ENCODE measurements at regions not wholly inside any gene's neighbourhood (a gene's known extent, or its start where the extent isn't known, plus 50 kb on each side); places are given as distances from the start of the nearest gene placed in this dataset.
"Not testable (repeated sequence)": the region's sequence is repeated elsewhere in the genome, so short reads cannot be mapped to it uniquely, and the experiment has no call there.

DNA sequence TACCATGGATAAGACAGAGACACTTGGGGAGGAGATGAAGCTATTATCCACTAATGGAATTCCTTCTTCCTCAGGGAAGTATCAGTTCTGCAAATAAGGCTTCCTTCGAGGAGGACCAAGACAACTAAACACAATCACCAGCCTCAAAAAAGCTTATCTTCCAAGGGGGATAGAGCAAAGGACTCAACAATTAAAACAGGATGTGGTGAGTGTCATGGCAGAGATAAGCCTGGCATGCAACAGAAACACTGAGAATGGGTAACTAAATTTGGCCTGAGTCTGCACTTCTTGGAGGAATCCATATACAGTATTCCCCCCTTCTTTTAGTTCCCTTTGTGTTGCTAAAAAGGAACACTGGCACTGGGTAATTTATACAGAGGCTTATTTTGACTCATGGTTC lies 1285.2 kb downstream of the GATA3 start:
- no peaks in the 10 kb centered on the region for H3K9me3 ChIP-seq (ENCODE audit: low read depth)
- H3K79me2 ChIP-seq (ENCODE audit: low read depth) = no peaks in the 10 kb centered on the region
- peaks cover 8% of the 10 kb centered on the region for H3K4me1 ChIP-seq
- Mint-ChIP-seq H3K4me1 (no peaks in the 10 kb centered on the region), H3K4me3 (no peak overlapping the region), H3K27me3 (ENCODE audit: insufficient read depth, low read depth) (no peaks in the 10 kb centered on the region), H3K9me3 (no peaks in the 10 kb centered on the region), H3K36me3 (no peaks in the 10 kb centered on the region), H3K27ac (no peak overlapping the region)
- H3K27me3 ChIP-seq = no peaks in the 10 kb centered on the region
- no peak overlapping the region for H2AFZ ChIP-seq (replicated peaks)
- no peak for DNase-seq (ENCODE audit: low spot score)
- H3K36me3 ChIP-seq = no peaks in the 10 kb centered on the region
- no peak overlapping the region for H3K4me2 ChIP-seq
- H3K27ac ChIP-seq = no peak overlapping the region
- no peak overlapping the region for H3K4me3 ChIP-seq
- H4K20me1 ChIP-seq (ENCODE audit: low read depth) = no peaks in the 10 kb centered on the region
- H3F3A ChIP-seq (ENCODE audit: low read depth) = no peaks in the 10 kb centered on the region
- no peak overlapping the region for H3K9ac ChIP-seq
- TF ChIP-seq EZH2phosphoT487 (IDR thresholded peaks at IDR 0.05) (no peak), EZH2 (IDR thresholded peaks at IDR 0.05) (no peak)
- TF ChIP-seq, protein P1, sequence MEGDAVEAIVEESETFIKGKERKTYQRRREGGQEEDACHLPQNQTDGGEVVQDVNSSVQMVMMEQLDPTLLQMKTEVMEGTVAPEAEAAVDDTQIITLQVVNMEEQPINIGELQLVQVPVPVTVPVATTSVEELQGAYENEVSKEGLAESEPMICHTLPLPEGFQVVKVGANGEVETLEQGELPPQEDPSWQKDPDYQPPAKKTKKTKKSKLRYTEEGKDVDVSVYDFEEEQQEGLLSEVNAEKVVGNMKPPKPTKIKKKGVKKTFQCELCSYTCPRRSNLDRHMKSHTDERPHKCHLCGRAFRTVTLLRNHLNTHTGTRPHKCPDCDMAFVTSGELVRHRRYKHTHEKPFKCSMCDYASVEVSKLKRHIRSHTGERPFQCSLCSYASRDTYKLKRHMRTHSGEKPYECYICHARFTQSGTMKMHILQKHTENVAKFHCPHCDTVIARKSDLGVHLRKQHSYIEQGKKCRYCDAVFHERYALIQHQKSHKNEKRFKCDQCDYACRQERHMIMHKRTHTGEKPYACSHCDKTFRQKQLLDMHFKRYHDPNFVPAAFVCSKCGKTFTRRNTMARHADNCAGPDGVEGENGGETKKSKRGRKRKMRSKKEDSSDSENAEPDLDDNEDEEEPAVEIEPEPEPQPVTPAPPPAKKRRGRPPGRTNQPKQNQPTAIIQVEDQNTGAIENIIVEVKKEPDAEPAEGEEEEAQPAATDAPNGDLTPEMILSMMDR (IDR thresholded peaks at IDR 0.05) = no peak

DNA sequence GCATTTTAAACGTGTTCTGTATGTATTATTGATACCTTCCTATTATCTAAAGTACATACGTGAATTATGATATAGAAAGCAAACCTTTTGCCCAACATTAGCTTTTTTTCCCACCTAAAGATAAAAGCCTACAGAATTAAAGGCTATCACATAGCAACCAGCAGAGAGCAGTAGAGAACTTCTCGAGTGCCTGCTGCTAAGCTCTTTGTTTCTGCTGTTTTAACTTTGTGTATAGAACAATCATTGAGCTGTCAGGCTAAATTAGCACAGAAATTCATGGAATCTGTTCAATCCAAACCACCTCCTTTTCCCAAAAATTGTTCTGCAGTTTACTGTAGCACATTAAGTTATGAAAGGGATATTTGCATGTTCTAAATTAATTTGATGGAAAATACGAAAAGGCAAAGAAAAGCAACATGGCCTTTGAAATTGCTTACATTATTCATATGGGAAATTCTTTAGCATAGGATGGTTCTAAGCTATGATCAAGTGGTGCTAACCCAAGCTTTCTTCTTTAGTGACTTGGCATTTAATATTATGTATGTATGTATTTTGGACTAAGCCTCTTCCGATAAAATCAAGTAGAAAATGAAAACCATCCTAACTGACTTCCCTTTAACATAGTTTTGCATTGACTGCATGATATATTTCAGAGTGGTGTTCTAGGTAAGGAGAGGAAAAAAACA lies 1288.5 kb downstream of the GATA3 start:
- TF ChIP-seq, protein P1 (IDR thresholded peaks at IDR 0.05) = peak; percentile 91
- TF ChIP-seq EZH2 (IDR thresholded peaks at IDR 0.05) = no peak
- TF ChIP-seq EZH2phosphoT487 (IDR thresholded peaks at IDR 0.05) = no peak
- Histone ChIP-seq H2AFZ (replicated peaks) (no peak overlapping the region), H3K4me1 (peaks cover 8% of the 10 kb centered on the region)

DNA sequence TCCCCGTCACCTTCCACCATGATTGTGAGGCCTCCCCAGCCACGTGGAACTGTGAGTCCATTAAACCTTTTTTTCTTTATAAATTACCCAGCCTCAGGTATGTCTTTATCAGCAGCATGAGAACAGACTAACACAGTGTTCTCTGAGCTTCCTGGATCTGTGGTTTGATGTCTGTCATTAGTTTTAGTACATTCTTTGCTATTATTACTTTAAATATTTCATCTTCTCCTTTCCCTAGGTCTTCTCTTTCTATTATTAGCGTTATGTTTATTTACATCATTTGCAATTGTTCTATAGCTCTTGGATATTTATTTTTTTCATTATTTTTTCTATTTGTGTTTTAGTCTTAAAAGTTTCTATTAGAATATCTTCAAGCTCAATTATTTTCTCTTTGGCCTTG lies 1293.4 kb downstream of the GATA3 start:
- H3K9ac ChIP-seq; H3F3A ChIP-seq (ENCODE audit: low read depth); H3K9me3 ChIP-seq (ENCODE audit: low read depth); H2AFZ ChIP-seq (replicated peaks); H3K36me3 ChIP-seq; H3K27me3 ChIP-seq; H3K27ac Mint-ChIP-seq; H3K27me3 Mint-ChIP-seq (ENCODE audit: insufficient read depth, low read depth); H3K79me2 ChIP-seq (ENCODE audit: low read depth); H3K4me1 ChIP-seq; H3K4me3 Mint-ChIP-seq; H3K4me1 Mint-ChIP-seq; DNase-seq (ENCODE audit: low spot score); H3K4me2 ChIP-seq; H3K27ac ChIP-seq; H3K4me3 ChIP-seq; H4K20me1 ChIP-seq (ENCODE audit: low read depth); H3K36me3 Mint-ChIP-seq: not testable (repeated sequence)
- H3K9me3 Mint-ChIP-seq = peaks cover 15% of the 10 kb centered on the region

More for the DNA sequence above, 1288.5 kb downstream of the GATA3 start:
- Histone ChIP-seq H3F3A (ENCODE audit: low read depth) (no peaks in the 10 kb centered on the region), H3K79me2 (ENCODE audit: low read depth) (no peaks in the 10 kb centered on the region), H3K27me3 (no peaks in the 10 kb centered on the region), H3K4me3 (no peak overlapping the region), H3K9ac (no peak overlapping the region), H4K20me1 (ENCODE audit: low read depth) (no peaks in the 10 kb centered on the region), H3K4me2 (no peak overlapping the region), H3K27ac (no peak overlapping the region), H3K36me3 (no peaks in the 10 kb centered on the region), H3K9me3 (ENCODE audit: low read depth) (no peaks in the 10 kb centered on the region)
- Mint-ChIP-seq H3K27ac (no peak overlapping the region), H3K4me3 (no peak overlapping the region), H3K27me3 (ENCODE audit: insufficient read depth, low read depth) (no peaks in the 10 kb centered on the region), H3K4me1 (no peaks in the 10 kb centered on the region), H3K9me3 (peaks cover 13% of the 10 kb centered on the region), H3K36me3 (no peaks in the 10 kb centered on the region)
- peak; percentile 84 for DNase-seq (ENCODE audit: low spot score)

DNA sequence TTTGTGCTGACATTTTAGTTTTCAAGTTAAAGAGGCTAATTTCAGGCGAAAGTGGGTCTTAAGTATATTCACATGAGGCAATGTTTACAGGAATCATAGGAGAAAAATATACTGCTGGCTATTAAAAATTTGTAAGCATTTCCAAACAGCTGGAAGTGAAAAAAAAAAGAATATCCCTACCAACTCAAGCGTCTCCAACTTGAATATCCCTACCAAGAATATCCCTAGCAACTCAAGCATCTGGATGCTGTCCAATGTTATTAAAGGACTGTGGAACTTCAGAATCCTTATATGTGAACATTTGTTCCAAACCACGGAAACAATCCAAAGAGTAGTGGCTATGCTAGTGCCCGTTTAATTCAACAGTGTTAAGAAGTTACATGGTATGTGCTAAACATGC lies 1303.0 kb downstream of the GATA3 start:
- Histone ChIP-seq H3K4me1 (no peaks in the 10 kb centered on the region), H3K27me3 (no peaks in the 10 kb centered on the region), H3K9me3 (ENCODE audit: low read depth) (no peaks in the 10 kb centered on the region), H3K9ac (no peak overlapping the region), H4K20me1 (ENCODE audit: low read depth) (no peaks in the 10 kb centered on the region), H3K4me3 (no peak overlapping the region), H2AFZ (replicated peaks) (no peak overlapping the region), H3K27ac (no peak overlapping the region), H3K36me3 (no peaks in the 10 kb centered on the region), H3F3A (ENCODE audit: low read depth) (no peaks in the 10 kb centered on the region), H3K79me2 (ENCODE audit: low read depth) (no peaks in the 10 kb centered on the region), H3K4me2 (no peak overlapping the region)
- TF ChIP-seq EZH2 (IDR thresholded peaks at IDR 0.05) (no peak), EZH2phosphoT487 (IDR thresholded peaks at IDR 0.05) (no peak)
- TF ChIP-seq, protein P1 (IDR thresholded peaks at IDR 0.05) = no peak
- H3K27me3 Mint-ChIP-seq (ENCODE audit: insufficient read depth, low read depth) = no peaks in the 10 kb centered on the region
- H3K9me3 Mint-ChIP-seq = no peaks in the 10 kb centered on the region
- no peak overlapping the region for H3K4me3 Mint-ChIP-seq
- no peaks in the 10 kb centered on the region for H3K4me1 Mint-ChIP-seq
- no peak overlapping the region for H3K27ac Mint-ChIP-seq
- H3K36me3 Mint-ChIP-seq = no peaks in the 10 kb centered on the region
- no peak for DNase-seq (ENCODE audit: low spot score)

All from neural progenitor cell (in vitro differentiated cells).